ENCODE measurements at regions not wholly inside any gene's neighbourhood (a gene's known extent, or its start where the extent isn't known, plus 50 kb on each side); places are given as distances from the start of the nearest gene placed in this dataset.

GRCh38 chr12:115169981-115170380, 486.0 kb upstream of the TBX3 start:
- DNase-seq (no peak), ATAC-seq (ENCODE audit: low read depth) (no peak)
- intact Hi-C loops (cut with micrococcal nuclease): no loop called here
- Mint-ChIP-seq H3K27ac (no peak overlapping the region), H3K9me3 (peaks cover 5% of the 10 kb centered on the region), H3K27me3 (no peaks in the 10 kb centered on the region), H3K36me3 (ENCODE audit: low read depth) (no peaks in the 10 kb centered on the region), H3K4me3 (no peak overlapping the region), H3K4me1 (no peaks in the 10 kb centered on the region)
- no peak for TF ChIP-seq CTCF (IDR thresholded peaks at IDR 0.05)
- ChIA-PET CTCF (no interaction called here), POLR2A (no interaction called here)

GRCh38 chr12:115166698-115167315, 482.8 kb upstream of the TBX3 start:
- no peaks in the 10 kb centered on the region for H3K36me3 Mint-ChIP-seq (ENCODE audit: low read depth)
- ATAC-seq (ENCODE audit: low read depth) (no peak), DNase-seq (no peak)
- H3K4me3 Mint-ChIP-seq: no peak overlapping the region
- H3K27me3 Mint-ChIP-seq: no peaks in the 10 kb centered on the region
- ChIA-PET POLR2A (no interaction called here), CTCF (no interaction called here)
- intact Hi-C loops (cut with micrococcal nuclease): no loop called here
- no peak overlapping the region for H3K27ac Mint-ChIP-seq
- no peaks in the 10 kb centered on the region for H3K4me1 Mint-ChIP-seq
- TF ChIP-seq CTCF (IDR thresholded peaks at IDR 0.05): no peak
- H3K9me3 Mint-ChIP-seq: peaks cover 4% of the 10 kb centered on the region

GRCh38 chr12:115163710-115164109, 479.7 kb upstream of the TBX3 start:
- Mint-ChIP-seq H3K27ac (no peak overlapping the region), H3K4me1 (no peaks in the 10 kb centered on the region), H3K36me3 (ENCODE audit: low read depth) (no peaks in the 10 kb centered on the region), H3K9me3 (no peaks in the 10 kb centered on the region), H3K4me3 (no peak overlapping the region), H3K27me3 (no peaks in the 10 kb centered on the region)
- TF ChIP-seq CTCF (IDR thresholded peaks at IDR 0.05): no peak
- ATAC-seq (ENCODE audit: low read depth) (no peak), DNase-seq (no peak)
- POLR2A ChIA-PET: no interaction called here
- intact Hi-C loops (cut with micrococcal nuclease): no loop called here
- CTCF ChIA-PET: no interaction called here

- POLR2A ChIA-PET: no interaction called here
- intact Hi-C loops (cut with micrococcal nuclease): no loop called here
- TF ChIP-seq CTCF (IDR thresholded peaks at IDR 0.05): no peak
- no peak overlapping the region for H3K4me3 Mint-ChIP-seq
- CTCF ChIA-PET: no interaction called here
- no peaks in the 10 kb centered on the region for H3K4me1 Mint-ChIP-seq
- DNase-seq (no peak), ATAC-seq (ENCODE audit: low read depth) (no peak)
- no peaks in the 10 kb centered on the region for H3K9me3 Mint-ChIP-seq
- H3K36me3 Mint-ChIP-seq (ENCODE audit: low read depth): no peaks in the 10 kb centered on the region
- no peaks in the 10 kb centered on the region for H3K27me3 Mint-ChIP-seq
- no peak overlapping the region for H3K27ac Mint-ChIP-seq
These were observed 476.5 kb upstream of the TBX3 start for GRCh38 chr12:115160271-115161128.

- no peak overlapping the region for H3K4me3 Mint-ChIP-seq
- no peaks in the 10 kb centered on the region for H3K4me1 Mint-ChIP-seq
- no peak overlapping the region for H3K27ac Mint-ChIP-seq
- peaks cover 1% of the 10 kb centered on the region for H3K9me3 Mint-ChIP-seq
- ChIA-PET POLR2A (no interaction called here), CTCF (no interaction called here)
- DNase-seq (no peak), ATAC-seq (ENCODE audit: low read depth) (no peak)
- no peaks in the 10 kb centered on the region for H3K27me3 Mint-ChIP-seq
- TF ChIP-seq CTCF (IDR thresholded peaks at IDR 0.05): no peak
- intact Hi-C loops (cut with micrococcal nuclease): no loop called here
- no peaks in the 10 kb centered on the region for H3K36me3 Mint-ChIP-seq (ENCODE audit: low read depth)
These were observed 474.8 kb upstream of the TBX3 start for GRCh38 chr12:115158816-115159215.

All from activated B cell treated with CpG ODN at 0.5 μM for 24 hours (primary cell).